GM12892 (cell line): ENCODE measurements at regions not wholly inside any gene's neighbourhood (a gene's known extent, or its start where the extent isn't known, plus 50 kb on each side); places are given as distances from the start of the nearest gene placed in this dataset.

ENCODE experiments used
- POLR2A ChIP-seq: IDR thresholded peaks from 2 replicates; pipeline ENCODE4 v1.6.1; 2011; ENCODE audit warnings: low read depth, low read length, control low read depth
- POLR2AphosphoS5 ChIP-seq: IDR thresholded peaks from 2 replicates; pipeline ENCODE4 v1.6.1; 2011; ENCODE audit warnings: low read depth, low read length, control low read depth

DNA sequence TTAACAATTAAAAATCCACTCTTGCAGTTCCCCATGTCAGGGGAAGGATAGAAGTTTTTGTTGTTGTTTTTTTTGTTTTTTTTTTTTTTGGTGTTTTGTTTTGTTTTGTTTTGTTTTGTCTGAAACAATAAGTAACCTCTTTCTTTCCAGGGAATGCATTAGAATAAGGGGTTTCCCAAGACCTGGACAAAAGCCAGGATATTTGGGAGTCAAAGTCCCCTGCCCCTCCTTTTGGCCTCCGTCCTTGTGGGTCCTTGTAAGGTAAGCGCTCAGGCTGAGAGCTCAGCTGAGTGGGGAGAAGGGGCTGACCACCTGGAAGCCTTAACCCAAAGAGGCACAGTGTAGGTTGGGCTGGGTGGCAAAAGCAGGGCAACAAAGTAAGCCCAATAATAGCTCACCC is 515.4 kb downstream of the SOX6 start:
- TF ChIP-seq POLR2A (no peak), POLR2AphosphoS5 (no peak)
